CMK (cell line): ENCODE measurements at regions not wholly inside any gene's neighbourhood (a gene's known extent, or its start where the extent isn't known, plus 50 kb on each side); places are given as distances from the start of the nearest gene placed in this dataset.

Source experiments
- DNase-seq: peaks from one replicate; pipeline ENCODE4 v3.0.0-alpha.2; 2010; ENCODE audit warnings: low read depth

GRCh38 chr21:32216293-32216692, 62.6 kb downstream of the MIS18A start:
- DNase-seq = no peak

GRCh38 chr21:32215306-32215685, 63.6 kb downstream of the MIS18A start:
- DNase-seq = no peak

- no peak for DNase-seq
Measured at GRCh38 chr21:32214654-32215305, 64.1 kb downstream of the MIS18A start.

- no peak for DNase-seq
Measured at GRCh38 chr21:32212116-32212515, 66.7 kb downstream of the MIS18A start.

- DNase-seq = no peak
Measured at GRCh38 chr21:32211306-32211705, 67.5 kb downstream of the MIS18A start.

- no peak for DNase-seq
Measured at GRCh38 chr21:32209580-32209979, 69.3 kb downstream of the MIS18A start.

- DNase-seq = no peak
Measured at GRCh38 chr21:32207406-32207716, 71.5 kb downstream of the MIS18A start.

GRCh38 chr21:32206631-32207405, 72.0 kb downstream of the MIS18A start:
- no peak for DNase-seq

- DNase-seq = no peak
Measured at GRCh38 chr21:32203877-32204480, 74.9 kb downstream of the MIS18A start.

GRCh38 chr21:32200029-32200428, 78.8 kb downstream of the MIS18A start:
- DNase-seq = no peak

GRCh38 chr21:32198384-32198783, 80.5 kb downstream of the MIS18A start:
- DNase-seq = no peak

- DNase-seq = no peak
Measured at GRCh38 chr21:32197896-32198295, 81.0 kb downstream of the MIS18A start.

GRCh38 chr21:32196001-32196400, 82.8 kb downstream of the MIS18A start:
- no peak for DNase-seq

- DNase-seq = no peak
Measured at GRCh38 chr21:32193098-32193465, 85.8 kb downstream of the MIS18A start.

- DNase-seq = no peak
Measured at GRCh38 chr21:32192291-32193097, 86.4 kb downstream of the MIS18A start.

- no peak for DNase-seq
Measured at GRCh38 chr21:32190493-32191144, 88.2 kb downstream of the MIS18A start.

- DNase-seq = no peak
Measured at GRCh38 chr21:32189688-32190483, 89.0 kb downstream of the MIS18A start.

- DNase-seq = no peak
Measured at GRCh38 chr21:32186804-32187203, 92.0 kb downstream of the MIS18A start.

GRCh38 chr21:32185726-32186125, 93.1 kb downstream of the MIS18A start:
- no peak for DNase-seq

- no peak for DNase-seq
Measured at GRCh38 chr21:32185103-32185502, 93.7 kb downstream of the MIS18A start.

- no peak for DNase-seq
Measured at GRCh38 chr21:32184485-32184884, 94.4 kb downstream of the MIS18A start.
